IMR-90 (cell line): ENCODE measurements at regions not wholly inside any gene's neighbourhood (a gene's known extent, or its start where the extent isn't known, plus 50 kb on each side); places are given as distances from the start of the nearest gene placed in this dataset.

Experiments used
- ATAC-seq: fragments of 200-7000 bp; cut with Tn5 transposase; 2 replicates; pipeline ENCODE4 v1.9.1; 2020; ENCODE audit warnings: low read depth, mild to moderate bottlenecking, moderate library complexity
- BruUV-seq: library from RNA; stranded (reverse); fragments of 400-500 nt; replicated peaks from 2 replicates; lab custom pipeline; 2021; lab: Mats Ljungman, UMichigan
- CTCF ChIA-PET: fragments of 300-600 bp; formaldehyde crosslinking; extraction: SDS; loops from one replicate; lab custom pipeline; 2021; ENCODE audit warnings: antibody characterized with exemption; lab: Yijun Ruan, JAX
- POLR2A ChIA-PET: fragments of 300-600 bp; sonication (Branson Sonifier 250); formaldehyde crosslinking; loops from one replicate; lab custom pipeline; 2022; ENCODE audit warnings: antibody characterized with exemption; ENCODE audit not compliant: unreplicated experiment; lab: Charles Lee
- DNase-seq: peaks from one replicate; pipeline ENCODE4 v3.0.0; 2013
- H2AFZ ChIP-seq: replicated peaks from 2 replicates; pipeline ENCODE3; 2013; ENCODE audit warnings: low read length, mild to moderate bottlenecking; ENCODE audit not compliant: poor library complexity
- H2AK5ac ChIP-seq: 2 replicates; pipeline ENCODE4 v1.6.1; 2013; ENCODE audit warnings: low read depth, low read length, inconsistent platforms
- H2AK9ac ChIP-seq: replicated peaks from 2 replicates; pipeline ENCODE3; 2013; ENCODE audit warnings: mild to moderate bottlenecking, low read depth, low read length, moderate library complexity; ENCODE audit not compliant: poor library complexity
- H2BK120ac ChIP-seq: 2 replicates; pipeline ENCODE4 v1.6.1; 2013; ENCODE audit warnings: low read depth, low read length, inconsistent platforms
- H2BK15ac ChIP-seq: 3 replicates; pipeline ENCODE4 v1.6.1; 2013; ENCODE audit warnings: low read depth, low read length, inconsistent platforms
- H2BK20ac ChIP-seq: 2 replicates; pipeline ENCODE4 v1.6.1; 2013; ENCODE audit warnings: low read depth, mild to moderate bottlenecking, inconsistent platforms, low read length, moderate library complexity
- H2BK5ac ChIP-seq: 2 replicates; pipeline ENCODE4 v1.6.1; 2013; ENCODE audit warnings: mild to moderate bottlenecking, low read depth, low read length, inconsistent platforms; ENCODE audit not compliant: poor library complexity, severe bottlenecking
- H3K14ac ChIP-seq: replicated peaks from 2 replicates; pipeline ENCODE4 v1.6.1; 2013; ENCODE audit warnings: low read depth, low read length, inconsistent platforms
- H3K18ac ChIP-seq: 2 replicates; pipeline ENCODE4 v1.6.1; 2013; ENCODE audit warnings: low read depth, low read length, control low read depth
- H3K23ac ChIP-seq: 2 replicates; pipeline ENCODE4 v1.6.1; 2013; ENCODE audit warnings: low read depth, low read length, inconsistent platforms
- H3K27ac ChIP-seq: 2 replicates; pipeline ENCODE4 v1.5.1; 2013; ENCODE audit warnings: mild to moderate bottlenecking, control low read depth, low read length; ENCODE audit not compliant: insufficient read depth
- H3K27me3 ChIP-seq: 2 replicates; pipeline ENCODE4 v1.6.1; 2013; ENCODE audit warnings: low read length; ENCODE audit not compliant: control insufficient read depth, insufficient read depth
- H3K36me3 ChIP-seq: 2 replicates; pipeline ENCODE4 v1.6.1; 2013; ENCODE audit warnings: low read length, mixed read lengths; ENCODE audit not compliant: control insufficient read depth, insufficient read depth
- H3K4ac ChIP-seq: 2 replicates; pipeline ENCODE4 v1.6.1; 2013; ENCODE audit warnings: low read depth, low read length, inconsistent platforms
- H3K4me1 ChIP-seq: 2 replicates; pipeline ENCODE4 v1.6.1; 2013; ENCODE audit warnings: low read length, mixed read lengths; ENCODE audit not compliant: control insufficient read depth, insufficient read depth
- H3K4me2 ChIP-seq: 2 replicates; pipeline ENCODE4 v1.6.1; 2013; ENCODE audit warnings: low read depth, mild to moderate bottlenecking, control low read depth, low read length, moderate library complexity
- H3K4me3 ChIP-seq: 2 replicates; pipeline ENCODE4 v1.5.1; 2013; ENCODE audit warnings: low read depth, mild to moderate bottlenecking, control low read depth, low read length, moderate library complexity; ENCODE audit not compliant: insufficient read depth
- H3K56ac ChIP-seq: 2 replicates; pipeline ENCODE4 v1.6.1; 2013; ENCODE audit warnings: low read length, inconsistent platforms; ENCODE audit not compliant: insufficient read depth; ENCODE audit errors: extremely low read depth
- H3K79me1 ChIP-seq, 2 experiments: 2 replicates each; pipeline ENCODE4 v1.6.1; 2013; ENCODE audit warnings: low read length in 2 of 2, inconsistent platforms in 1 of 2, low read depth in 1 of 2
- H3K9ac ChIP-seq: 2 replicates; pipeline ENCODE4 v1.6.1; 2013; ENCODE audit warnings: low read depth, low read length, control low read depth
- H3K9me1 ChIP-seq: 2 replicates; pipeline ENCODE4 v1.6.1; 2013; ENCODE audit warnings: low read length, inconsistent platforms; ENCODE audit not compliant: insufficient read depth
- H3K9me3 ChIP-seq: 2 replicates; pipeline ENCODE4 v1.6.1; 2013; ENCODE audit warnings: low read length; ENCODE audit not compliant: control insufficient read depth, insufficient read depth
- H4K20me1 ChIP-seq: 2 replicates; pipeline ENCODE4 v1.6.1; 2013; ENCODE audit warnings: low read length, inconsistent platforms; ENCODE audit not compliant: insufficient read depth
- H4K5ac ChIP-seq: 2 replicates; pipeline ENCODE4 v1.6.1; 2013; ENCODE audit warnings: mild to moderate bottlenecking, low read depth, low read length, control low read depth
- H4K8ac ChIP-seq, 2 experiments: 2 replicates each; pipeline ENCODE4 v1.6.1; 2013; ENCODE audit warnings: low read depth in 2 of 2, low read length in 2 of 2, control low read depth in 1 of 2, inconsistent platforms in 1 of 2
- H4K91ac ChIP-seq: 2 replicates; pipeline ENCODE4 v1.6.1; 2013; ENCODE audit warnings: low read depth, low read length, inconsistent platforms; ENCODE audit not compliant: insufficient read depth
- RFX5 ChIP-seq: IDR thresholded peaks from 2 replicates; pipeline ENCODE4 v1.8.0; 2012; ENCODE audit warnings: low read depth, mild to moderate bottlenecking, low read length, moderate library complexity
- WGBS, 2 experiments: methylation state at CpG; one replicate each; pipeline versions ENCODE4 v1.1.5 to v1.1.7; 2013; ENCODE audit warnings: missing lambda C conversion rate in 2 of 2; ENCODE audit not compliant: insufficient read length in 1 of 2; ENCODE audit errors: extremely low coverage in 2 of 2; 5-methylcytosine and 5-hydroxymethylcytosine counted together
- dilution Hi-C: fragments of 300-500 bp; cut with HindIII; formaldehyde crosslinking; loops from one replicate; pipeline ENCODE4 v1.14.3; 2018; ENCODE audit warnings: low sequenced_read_pairs; ENCODE audit not compliant: unreplicated experiment
- in situ Hi-C: fragments of 300-500 bp; cut with MboI; formaldehyde crosslinking; loops from 3 replicates; pipeline ENCODE4 v1.14.3; 2019; ENCODE audit warnings: low sequenced_read_pairs, inconsistent platforms, mixed read lengths
- intact Hi-C: fragments of 100-400 bp; cut with micrococcal nuclease; formaldehyde crosslinking; loops from 2 replicates; pipeline ENCODE4 v1.10.0; 2022

GRCh38 chr13:44193731-44194130 is 179.9 kb upstream of the SERP2 start:
- Histone ChIP-seq H2BK20ac (no peak overlapping the region), H2BK120ac (no peak overlapping the region), H3K27me3 (no peaks in the 10 kb centered on the region), H2BK5ac (no peak overlapping the region), H3K14ac (no peak overlapping the region), H4K20me1 (no peaks in the 10 kb centered on the region), H2AK5ac (no peak overlapping the region), H3K4ac (no peak overlapping the region), H3K4me1 (no peaks in the 10 kb centered on the region; the same call in 1 of the 2 replicates), H2BK15ac (no peak overlapping the region), H3K4me3 (no peak overlapping the region), H3K23ac (no peak overlapping the region), H3K9ac (no peak overlapping the region), H4K5ac (no peak overlapping the region), H2AK9ac (no peak overlapping the region), H3K36me3 (no peaks in the 10 kb centered on the region), H2AFZ (no peak overlapping the region), H3K9me3 (no peaks in the 10 kb centered on the region), H3K9me1 (no peaks in the 10 kb centered on the region; the same call in 1 of the 2 replicates), H4K8ac (no peak overlapping the region), H3K56ac (no peak overlapping the region), H3K4me2 (no peak overlapping the region), H3K18ac (no peak overlapping the region), H3K79me1 (no peaks in the 10 kb centered on the region), H4K91ac (no peak overlapping the region), H3K27ac (no peak overlapping the region)
- intact Hi-C loops (no loop called here), in situ Hi-C loops (no loop called here), dilution Hi-C loops (no loop called here)
- 50% methylated on average over 3 of the region's 3 CpGs; no CpG with 5 or more reads in 1 of the 2 experiments for WGBS, 2 experiments
- BruUV-seq = no TSS peak
- TF ChIP-seq RFX5 = no peak
- ChIA-PET CTCF (no interaction called here), POLR2A (no interaction called here)
- DNase-seq (no peak), ATAC-seq (no peak)
